SIG-M5 treated with dmso at 0.1 percent for 504 hours (cell line): ENCODE measurements at regions not wholly inside any gene's neighbourhood (a gene's known extent, or its start where the extent isn't known, plus 50 kb on each side); places are given as distances from the start of the nearest gene placed in this dataset.

Experiments
- DNase-seq: peaks from one replicate; lab custom pipeline; 2025; ENCODE audit not compliant: unreplicated experiment; lab: John Stamatoyannopoulos, UW

DNA sequence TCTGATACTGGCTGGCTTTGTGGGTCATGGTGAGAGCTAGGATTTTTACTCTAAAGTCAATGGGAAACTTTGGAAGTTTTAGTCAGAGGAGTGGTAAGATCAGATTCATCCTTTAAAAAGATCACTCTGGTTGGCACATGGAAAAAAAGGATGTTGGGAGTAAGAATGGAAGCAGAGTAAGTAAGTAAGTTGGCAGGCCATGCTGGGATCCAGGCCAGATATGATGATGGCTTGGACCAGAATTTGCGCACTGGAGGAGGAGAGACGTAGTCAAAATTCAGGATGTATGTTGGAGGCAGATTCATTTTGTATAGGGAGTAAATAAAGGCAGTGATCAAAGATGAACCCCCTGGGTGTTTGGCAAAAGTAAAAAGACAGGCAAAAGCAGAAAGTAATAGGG is 283.3 kb upstream of the THSD7B start:
- no peak for DNase-seq

- no peak for DNase-seq
These were observed 285.6 kb upstream of the THSD7B start for GRCh38 chr2:136479696-136480095.

DNA sequence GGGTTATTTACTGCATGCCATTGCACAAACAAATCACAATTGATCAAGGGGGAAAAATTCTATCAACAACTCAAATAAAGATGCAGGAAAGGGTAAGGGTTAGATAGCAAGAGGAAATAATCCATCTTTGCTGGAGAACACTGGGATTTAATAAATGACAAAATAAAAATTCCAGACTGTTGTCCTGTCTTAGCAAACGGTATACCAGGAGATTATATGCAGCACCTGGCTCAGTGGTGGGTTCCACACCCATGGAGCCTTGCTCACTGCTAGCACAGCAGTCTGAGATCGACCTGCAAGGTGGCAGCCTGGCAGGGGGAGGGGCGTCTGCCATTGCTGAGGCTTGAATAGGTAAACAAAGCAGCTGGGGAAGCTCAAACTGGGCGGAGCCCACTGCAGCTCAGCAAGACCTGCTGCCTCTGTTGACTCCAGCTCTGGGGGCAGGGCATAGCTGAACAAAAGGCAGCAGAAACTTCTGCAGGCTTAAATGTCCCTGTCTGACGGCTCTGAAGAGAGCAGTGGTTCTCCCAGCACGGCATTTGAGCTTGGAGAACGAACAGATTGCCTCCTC is 296.5 kb upstream of the THSD7B start:
- peak; percentile 8 for DNase-seq

DNA sequence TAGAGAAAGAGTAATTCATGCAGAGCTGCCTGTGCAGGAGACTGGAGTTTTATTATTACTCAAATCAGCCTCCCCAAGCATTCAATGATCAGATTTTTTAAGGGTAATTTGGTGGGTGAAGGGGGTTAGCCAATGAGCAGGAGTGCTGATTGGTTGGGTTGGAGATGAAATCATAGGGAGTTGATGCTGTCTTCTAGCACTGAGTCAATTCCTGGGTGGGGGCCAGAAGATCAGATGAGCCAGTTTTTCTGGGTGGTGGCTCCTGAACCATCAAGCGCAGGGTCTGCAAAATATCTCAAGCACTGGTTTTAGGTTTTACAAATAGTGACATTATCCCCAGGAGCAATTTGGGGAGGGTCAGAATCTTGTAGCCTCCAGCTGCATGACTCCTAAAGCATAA is 312.8 kb upstream of the THSD7B start:
- no peak for DNase-seq

DNA sequence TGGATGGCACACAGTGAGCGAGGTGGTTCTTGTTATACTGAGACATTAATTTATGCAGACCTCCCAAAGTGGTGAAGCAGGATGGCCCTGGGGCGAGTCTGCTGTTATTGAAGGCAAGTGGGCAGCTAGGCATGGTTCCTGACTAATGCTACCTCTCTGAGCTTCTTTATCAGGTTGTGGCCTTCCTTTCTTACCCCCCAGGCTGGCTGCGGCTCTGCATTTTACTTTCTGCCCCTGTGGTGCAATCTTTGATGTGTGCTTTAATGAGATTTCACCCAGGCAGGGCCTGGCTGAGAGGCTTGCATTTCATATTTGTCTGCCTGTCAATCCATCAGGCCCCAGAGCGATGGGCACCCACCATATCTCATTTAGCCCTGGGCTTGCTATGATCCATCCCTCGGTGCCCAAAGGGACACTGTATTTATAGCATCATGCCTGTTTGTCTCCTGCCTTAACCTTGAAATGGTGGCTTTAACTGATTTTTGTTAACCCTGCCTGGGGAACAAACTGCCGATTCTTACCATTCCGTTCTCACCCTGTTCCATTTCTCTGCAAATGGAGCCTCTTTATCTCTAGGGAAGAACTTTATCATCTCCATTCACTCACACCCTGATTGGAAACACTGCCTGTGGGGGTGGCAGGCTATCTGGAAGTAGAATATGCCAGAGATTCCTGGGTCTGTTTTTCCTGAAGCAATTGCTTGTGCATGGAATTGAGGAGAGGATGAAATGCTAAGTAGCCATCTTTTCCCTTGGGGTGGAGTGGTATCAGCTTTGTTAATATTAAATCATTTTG is 316.2 kb upstream of the THSD7B start:
- no peak for DNase-seq

GRCh38 chr2:136448432-136448831 is 316.9 kb upstream of the THSD7B start:
- DNase-seq: no peak

DNA sequence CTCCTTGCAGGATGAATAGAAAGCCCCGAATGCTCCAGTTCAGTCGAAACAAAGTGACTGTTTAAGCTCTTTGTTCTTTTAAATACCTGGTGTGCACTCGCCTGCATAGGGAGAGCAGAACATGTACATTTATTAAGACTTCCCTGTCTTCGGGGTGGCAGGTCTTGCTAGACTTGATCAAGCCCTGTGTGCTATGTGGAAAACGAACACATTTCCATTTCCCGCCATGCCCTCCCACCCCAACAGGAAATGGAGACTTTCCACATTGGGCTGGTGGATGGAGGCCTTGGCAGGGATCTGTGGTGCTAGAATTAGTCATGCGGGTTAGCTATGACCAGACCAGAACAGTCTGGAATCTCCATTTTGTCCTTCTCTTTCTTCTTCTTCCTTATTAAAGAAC is 321.0 kb upstream of the THSD7B start:
- DNase-seq: no peak

DNA sequence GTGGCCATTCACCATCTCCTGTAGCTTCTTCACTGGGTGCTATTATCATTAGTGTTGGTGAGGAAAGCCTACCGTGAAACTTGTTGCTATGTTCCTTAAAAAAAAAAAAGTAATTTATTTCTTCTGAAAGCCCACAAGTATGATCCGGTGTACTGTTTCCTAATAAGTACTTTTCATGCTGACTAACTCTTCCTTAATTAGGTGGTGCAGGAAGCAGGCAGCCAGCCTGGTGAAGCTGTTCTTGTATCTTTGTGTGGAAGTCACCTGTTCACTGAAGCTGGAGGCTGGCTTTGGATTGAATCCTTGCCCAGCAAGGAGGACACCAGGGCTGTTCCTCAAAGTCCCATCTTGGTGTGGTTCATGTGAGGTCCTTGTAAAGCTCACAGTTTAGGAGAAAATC is 321.7 kb upstream of the THSD7B start:
- DNase-seq: no peak

- DNase-seq: no peak
These were observed 323.2 kb upstream of the THSD7B start for GRCh38 chr2:136441979-136442714.

DNA sequence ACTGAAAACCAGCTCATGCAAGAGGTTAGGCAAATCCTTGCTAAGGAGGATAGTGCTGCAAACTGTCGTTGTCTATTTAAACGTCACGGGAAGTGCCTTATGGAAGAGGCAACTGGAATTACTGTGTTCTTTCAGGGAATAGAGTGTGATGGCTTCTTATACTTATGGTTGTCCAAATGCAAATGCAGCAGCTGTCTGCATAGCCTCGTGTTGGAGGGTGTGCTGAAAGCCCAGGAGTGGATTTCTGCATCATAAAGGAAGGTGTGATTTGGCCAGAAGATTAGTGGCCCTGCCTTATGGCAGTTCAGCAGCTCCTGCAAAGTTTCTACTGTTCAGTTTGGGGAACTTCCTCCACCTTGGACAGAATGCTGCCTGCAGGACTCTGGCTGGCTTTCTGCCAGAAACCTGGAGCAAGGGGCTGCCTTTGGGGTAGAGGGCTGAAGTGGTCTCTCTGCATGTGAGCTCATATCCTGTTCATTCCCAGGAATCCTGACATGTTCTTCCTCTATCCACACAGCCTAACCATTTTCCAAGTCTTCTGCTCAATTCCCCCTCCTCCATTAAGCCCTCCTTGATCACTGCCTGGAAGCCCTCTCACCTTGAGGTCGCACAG is 321.2 kb upstream of the CXCR4 start:
- DNase-seq: no peak

- DNase-seq: no peak
These were observed 319.5 kb upstream of the CXCR4 start for GRCh38 chr2:136437461-136437860.

GRCh38 chr2:136436936-136437335 is 319.0 kb upstream of the CXCR4 start:
- DNase-seq: no peak

GRCh38 chr2:136434251-136434715 is 316.3 kb upstream of the CXCR4 start:
- no peak for DNase-seq

- no peak for DNase-seq
These were observed 315.3 kb upstream of the CXCR4 start for GRCh38 chr2:136433261-136433660.

- no peak for DNase-seq
These were observed 306.2 kb upstream of the CXCR4 start for GRCh38 chr2:136424112-136424511.

- peak; percentile 53 for DNase-seq
These were observed 305.6 kb upstream of the CXCR4 start for GRCh38 chr2:136423516-136423996.

- no peak for DNase-seq
These were observed 304.6 kb upstream of the CXCR4 start for GRCh38 chr2:136422512-136422911.

DNA sequence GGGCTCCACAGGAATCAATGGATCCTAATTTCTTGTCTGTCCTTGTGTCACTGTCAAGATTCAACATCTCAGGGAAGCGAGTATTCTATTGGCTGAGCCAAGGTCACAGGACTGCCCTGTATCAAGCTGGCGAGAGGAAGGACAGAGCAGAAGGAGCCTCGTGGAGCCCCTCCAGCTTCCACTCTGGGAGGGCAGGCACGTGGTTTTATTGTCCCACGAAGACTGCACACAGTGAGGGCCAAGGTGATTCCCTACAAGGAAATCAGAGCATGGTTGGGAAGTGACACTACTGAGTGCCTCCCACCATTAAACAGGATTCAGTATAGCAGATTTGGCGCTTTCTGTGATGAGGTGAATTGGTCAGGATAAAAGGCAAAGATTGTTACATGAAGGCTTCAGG is 302.4 kb upstream of the CXCR4 start:
- DNase-seq: no peak

GRCh38 chr2:136411946-136412345 is 294.0 kb upstream of the CXCR4 start:
- no peak for DNase-seq

- no peak for DNase-seq
These were observed 292.7 kb upstream of the CXCR4 start for GRCh38 chr2:136410673-136411072.

- DNase-seq: no peak
These were observed 290.8 kb upstream of the CXCR4 start for GRCh38 chr2:136408795-136409194.

DNA sequence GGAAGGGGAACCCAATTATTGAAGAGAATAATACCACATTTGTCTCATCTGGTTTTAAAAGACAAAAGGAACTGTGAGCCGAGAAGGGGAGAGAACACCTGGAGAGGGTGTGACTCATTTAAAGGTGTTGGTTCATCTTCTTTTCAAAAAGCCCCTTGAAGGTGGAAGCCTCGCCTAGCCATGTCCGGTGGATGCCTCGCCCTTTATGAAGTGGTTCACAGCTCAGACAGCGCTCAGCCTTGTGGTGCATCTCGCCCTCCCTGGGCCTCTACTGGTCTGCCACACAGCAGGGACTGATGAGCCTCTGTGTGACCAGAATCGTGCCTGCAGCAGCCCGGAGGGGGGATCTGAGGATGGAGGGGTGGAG is 290.0 kb upstream of the CXCR4 start:
- DNase-seq: no peak
